HG03565 (cell line): ENCODE measurements at regions not wholly inside any gene's neighbourhood (a gene's known extent, or its start where the extent isn't known, plus 50 kb on each side); places are given as distances from the start of the nearest gene placed in this dataset.

ENCODE experiments used
- ATAC-seq: cut with Tn5 transposase; IDR thresholded peaks from one replicate; pipeline ENCODE4 v1.9.1; 2021; ENCODE audit warnings: mild to moderate bottlenecking, moderate library complexity; ENCODE audit not compliant: unreplicated experiment

GRCh38 chr9:118170032-118170955 is 466.1 kb downstream of the TLR4 start:
- no peak for ATAC-seq

DNA sequence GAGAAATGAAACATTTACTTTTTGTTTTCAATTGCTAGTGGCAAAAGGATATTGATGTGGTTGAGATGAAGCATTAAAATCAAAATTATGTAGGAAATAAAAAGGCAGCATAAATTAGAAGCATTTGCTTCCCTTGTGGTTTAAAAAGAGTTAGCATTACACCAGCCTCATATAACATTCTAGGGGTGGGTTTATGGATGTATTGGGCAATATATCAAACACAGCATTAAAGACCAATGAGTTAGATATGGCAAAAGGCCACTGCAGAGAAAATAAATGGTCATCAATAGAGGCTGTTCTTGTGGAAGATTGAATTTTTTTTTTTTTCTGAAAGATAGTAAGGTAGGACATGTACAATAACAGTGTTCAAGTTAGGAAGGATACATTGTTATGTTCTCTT is 473.0 kb downstream of the TLR4 start:
- no peak for ATAC-seq

DNA sequence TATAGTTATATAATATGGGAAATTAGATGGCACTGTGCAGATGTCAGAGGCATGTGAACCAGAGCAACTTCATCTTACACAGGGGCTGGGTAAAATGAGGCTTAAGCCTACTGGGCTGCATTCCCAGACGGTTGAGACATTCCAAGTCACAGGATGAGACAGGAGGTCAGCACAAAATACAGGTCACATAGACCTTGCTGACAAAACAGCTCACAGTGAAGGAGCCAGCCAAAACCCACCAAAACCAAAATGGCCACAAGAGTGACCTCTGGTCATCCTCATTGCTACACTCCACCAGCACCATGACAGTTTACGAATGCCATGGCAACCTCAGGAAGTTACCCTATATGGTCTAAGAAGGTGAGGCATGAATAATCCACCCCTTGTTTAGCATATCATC is 479.4 kb downstream of the TLR4 start:
- ATAC-seq, result no peak

DNA sequence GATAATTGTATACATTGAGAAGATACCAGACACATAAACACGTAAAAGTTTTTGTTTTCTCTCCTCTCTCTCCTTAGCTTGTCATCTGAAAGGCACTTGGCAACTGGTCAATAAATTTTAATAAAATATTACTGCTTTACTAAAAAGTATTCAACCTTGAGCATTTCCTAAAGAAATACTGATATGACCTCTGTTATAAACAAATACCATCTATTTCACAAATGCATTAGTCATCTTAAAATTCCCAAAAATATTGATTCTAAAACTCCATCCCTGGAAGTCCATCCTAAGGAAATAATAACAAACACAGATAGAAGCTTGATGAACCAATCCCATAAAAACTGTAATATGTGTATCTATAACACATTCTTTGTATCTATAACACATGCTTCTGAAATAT is 483.2 kb downstream of the TLR4 start:
- ATAC-seq, result no peak

DNA sequence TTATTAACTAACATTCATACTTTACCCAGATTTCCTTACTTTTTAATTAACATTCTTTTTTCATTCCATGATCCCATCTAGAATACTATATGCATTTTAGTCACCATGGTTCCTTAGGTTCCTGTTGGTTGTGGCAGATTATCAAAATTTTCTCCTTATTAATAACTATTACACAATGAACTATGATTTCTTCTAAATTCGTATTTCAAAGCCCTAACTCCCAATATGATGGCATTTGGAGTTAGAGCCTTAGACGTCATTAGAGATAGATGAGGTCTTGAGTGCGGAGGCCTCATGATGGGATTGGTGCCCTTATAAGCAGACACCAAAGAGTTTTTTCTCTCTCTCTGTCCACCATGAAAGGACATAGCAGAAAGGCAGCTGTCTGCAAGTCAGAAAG is 485.4 kb downstream of the TLR4 start:
- ATAC-seq, result no peak

DNA sequence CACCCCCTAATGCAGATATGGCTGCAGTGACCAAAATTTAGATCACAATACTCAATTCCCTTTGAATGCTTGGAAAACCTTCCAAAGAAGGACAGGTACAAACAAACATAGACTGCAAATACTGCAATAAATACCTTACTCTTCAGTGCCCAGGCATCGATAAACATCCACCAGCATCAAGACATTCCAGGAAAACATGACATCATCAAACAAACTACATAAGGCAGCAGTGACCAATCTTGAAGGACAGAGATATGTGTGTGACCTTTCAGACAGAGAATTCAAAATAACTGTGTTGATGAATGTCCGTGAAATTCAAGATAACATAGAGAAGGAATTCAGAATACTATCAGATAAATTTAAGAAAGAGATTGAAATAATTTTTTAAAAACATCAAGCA is 488.6 kb downstream of the TLR4 start:
- no peak for ATAC-seq

GRCh38 chr9:118209343-118209742 is 505.1 kb downstream of the TLR4 start:
- ATAC-seq, result no peak

- ATAC-seq, result no peak
These were observed 511.3 kb downstream of the TLR4 start for GRCh38 chr9:118215549-118215948.

DNA sequence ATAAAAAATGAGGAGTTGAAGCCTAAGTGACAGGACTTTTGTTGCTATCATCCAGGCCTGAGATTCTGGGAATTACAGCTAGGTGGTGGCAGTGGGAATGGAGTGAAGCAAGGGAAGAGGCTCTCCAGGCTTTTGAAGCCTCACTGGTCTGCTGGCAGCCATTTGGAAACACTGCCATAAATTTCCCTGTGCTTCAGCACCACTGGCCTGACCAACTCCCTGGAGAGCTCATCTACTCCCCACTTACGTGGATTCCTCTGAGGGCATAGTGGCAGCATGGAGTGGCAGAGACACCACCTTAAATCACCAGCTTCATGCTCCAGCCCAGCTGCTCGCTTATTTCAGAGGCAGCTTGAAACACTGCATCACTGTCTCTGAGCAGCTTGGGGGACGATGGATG is 518.2 kb downstream of the TLR4 start:
- no peak for ATAC-seq

- no peak for ATAC-seq
These were observed 518.9 kb downstream of the TLR4 start for GRCh38 chr9:118223111-118223510.

- ATAC-seq, result no peak
These were observed 526.1 kb downstream of the TLR4 start for GRCh38 chr9:118230329-118230728.

DNA sequence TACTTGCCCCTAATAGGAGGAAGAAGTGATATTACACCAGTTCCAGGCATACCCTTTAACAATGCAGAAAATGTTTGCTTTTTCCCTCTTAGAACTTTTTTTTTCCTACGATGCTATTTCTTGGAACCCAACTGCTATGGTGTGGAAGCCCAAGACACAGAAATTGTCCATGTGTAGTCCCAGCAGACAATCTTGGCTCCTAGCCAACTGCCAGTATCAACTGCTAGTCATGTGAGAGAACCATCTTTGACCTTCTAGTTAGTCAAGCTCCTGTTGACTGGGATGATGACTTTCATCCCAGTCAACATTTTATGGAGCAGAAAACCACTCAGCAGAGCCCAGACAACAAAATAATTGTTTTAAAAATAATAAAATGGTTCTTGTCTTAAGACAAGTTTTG is 532.4 kb downstream of the TLR4 start:
- ATAC-seq, result no peak

- ATAC-seq, result no peak
These were observed 533.9 kb downstream of the TLR4 start for GRCh38 chr9:118238139-118238538.

DNA sequence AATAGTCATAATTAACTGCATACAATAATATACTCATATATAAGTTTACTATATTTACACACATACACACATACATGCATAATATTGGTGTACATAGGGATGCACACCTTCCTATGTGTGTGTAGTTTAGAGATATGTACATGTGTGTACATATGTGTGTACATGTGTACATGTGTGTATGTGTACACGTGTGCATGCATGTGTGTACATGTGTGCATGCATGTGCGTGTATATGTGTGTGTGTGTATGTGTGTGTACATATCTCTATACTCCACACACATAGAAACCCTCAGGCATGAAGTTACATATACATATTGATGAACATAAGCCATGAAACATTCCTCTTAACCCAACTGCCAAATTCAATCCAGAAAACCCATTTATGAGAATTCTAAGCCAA is 547.8 kb downstream of the TLR4 start:
- no peak for ATAC-seq

- no peak for ATAC-seq
These were observed 558.0 kb downstream of the TLR4 start for GRCh38 chr9:118262191-118262590.

DNA sequence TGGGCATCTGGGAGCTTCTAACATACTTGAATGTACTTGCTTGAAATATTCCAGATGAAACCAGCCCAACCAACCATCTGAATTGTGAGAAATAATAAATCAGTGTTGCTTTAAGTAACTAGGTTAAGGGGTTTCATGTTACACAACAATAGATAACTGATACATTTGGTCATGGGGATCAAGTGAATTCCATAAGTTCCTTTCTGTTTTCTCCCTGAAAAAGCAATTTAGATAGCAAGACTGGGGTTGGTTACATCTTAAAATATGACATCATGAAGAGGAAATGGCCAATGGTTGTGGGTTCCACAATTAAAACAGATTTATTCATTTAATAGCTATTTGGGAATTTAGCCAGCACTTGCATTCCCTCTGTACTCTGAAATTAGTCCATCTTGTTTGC is 559.7 kb downstream of the TLR4 start:
- no peak for ATAC-seq

- ATAC-seq, result no peak
These were observed 563.8 kb downstream of the TLR4 start for GRCh38 chr9:118268046-118268445.

GRCh38 chr9:118269623-118270022 is 565.4 kb downstream of the TLR4 start:
- ATAC-seq, result no peak

- no peak for ATAC-seq
These were observed 567.1 kb downstream of the TLR4 start for GRCh38 chr9:118271331-118271730.

DNA sequence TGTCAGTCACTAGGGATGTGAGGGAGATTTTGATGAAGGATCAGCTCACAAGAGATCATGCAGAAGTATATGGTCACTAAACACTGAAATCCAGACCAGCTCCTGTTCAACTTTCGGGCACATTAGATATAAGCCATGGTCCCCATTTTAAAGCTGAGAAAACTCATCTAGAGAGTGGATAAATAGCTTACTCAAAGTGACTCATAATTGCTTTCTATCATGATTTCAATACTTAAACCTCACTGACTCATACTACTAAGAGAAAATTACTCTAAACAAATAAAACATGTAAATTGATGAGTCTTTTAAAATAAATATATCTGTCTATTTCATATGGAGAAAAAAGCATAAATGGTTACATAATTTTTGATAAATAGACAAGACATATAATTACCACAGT is 567.7 kb downstream of the TLR4 start:
- ATAC-seq, result no peak

- no peak for ATAC-seq
These were observed 568.8 kb downstream of the TLR4 start for GRCh38 chr9:118273048-118273447.

- no peak for ATAC-seq
These were observed 572.6 kb downstream of the TLR4 start for GRCh38 chr9:118276784-118277183.

DNA sequence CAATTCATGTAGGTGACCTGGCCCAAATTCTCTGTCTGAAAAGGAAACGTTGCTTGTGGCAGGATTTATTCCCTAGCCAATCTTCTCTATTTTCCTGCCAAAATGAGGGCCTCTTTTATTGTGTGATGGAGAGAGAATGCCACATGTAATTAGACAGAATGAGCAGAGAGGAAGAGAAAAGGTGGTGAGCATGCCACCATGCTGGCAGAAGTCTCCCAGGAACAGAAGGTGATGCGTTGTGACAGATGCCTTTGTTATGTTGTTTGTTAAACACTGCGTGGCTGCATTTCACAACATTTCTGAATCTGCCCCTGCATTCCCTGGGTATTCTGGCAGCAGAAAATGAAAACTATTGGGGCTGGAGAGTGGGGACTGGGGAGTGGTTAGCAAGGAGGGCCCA is 577.6 kb downstream of the TLR4 start:
- no peak for ATAC-seq
